Prostate gland (tissue), 2 donors: ENCODE measurements at regions not wholly inside any gene's neighbourhood (a gene's known extent, or its start where the extent isn't known, plus 50 kb on each side); places are given as distances from the start of the nearest gene placed in this dataset.

Source experiments
- CTCF ChIP-seq, 4 experiments: fragments of 200-600 bp in 2 of 4; fragments of 450-650 bp in 2 of 4; sonication (generic) in 2 of 4; IDR thresholded peaks; 1 replicate in 3 of 4; 2 replicates in 1 of 4; pipeline ENCODE4 v1.5.1; 2016 to 2019; ENCODE audit warnings: antibody characterized with exemption in 4 of 4, mild to moderate bottlenecking in 2 of 4, moderate library complexity in 2 of 4
- POLR2A ChIP-seq: fragments of 450-650 bp; IDR thresholded peaks from one replicate; pipeline ENCODE4 v1.6.1; 2016; ENCODE audit warnings: antibody characterized with exemption, mild to moderate bottlenecking

- TF ChIP-seq POLR2A (no peak), CTCF (IDR thresholded peaks at IDR 0.05) (no peak)
Measured at GRCh38 chr13:44051918-44052675, 172.4 kb downstream of the LACC1 start.
